ENCODE measurements at regions not wholly inside any gene's neighbourhood (a gene's known extent, or its start where the extent isn't known, plus 50 kb on each side); places are given as distances from the start of the nearest gene placed in this dataset.

DNA sequence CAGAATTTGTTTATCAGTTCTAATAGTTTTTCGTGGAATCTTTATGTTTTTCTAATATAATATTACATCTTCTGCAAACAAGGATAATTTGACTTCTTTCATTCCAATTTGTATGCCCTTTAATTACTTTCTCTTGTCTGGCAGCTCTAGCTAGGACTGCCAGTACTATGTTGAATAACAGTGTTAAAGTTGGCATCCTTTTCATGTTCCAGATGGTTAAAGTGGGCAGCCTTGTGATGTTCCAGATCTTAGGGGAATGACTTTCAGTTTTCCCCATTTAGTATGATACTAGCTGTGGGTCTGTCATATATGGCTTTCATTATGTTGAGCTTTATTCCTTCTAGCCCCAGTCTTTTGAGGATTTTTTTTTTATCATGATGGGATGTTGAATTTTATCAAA lies 220.6 kb upstream of the WDFY3 start:
- TF ChIP-seq CTCF (IDR thresholded peaks at IDR 0.05) (no peak), POLR2A (IDR thresholded peaks at IDR 0.05; ENCODE audit: low read length) (no peak), MAFK (IDR thresholded peaks at IDR 0.05; ENCODE audit: partially characterized antibody) (no peak), MYC (IDR thresholded peaks at IDR 0.05; ENCODE audit: borderline replicate concordance, low read length) (no peak), HDAC2 (IDR thresholded peaks at IDR 0.05) (no peak), HMGXB4 (CRISPR knock-in tag; IDR thresholded peaks at IDR 0.05; ENCODE audit: borderline replicate concordance) (no peak), JUN (IDR thresholded peaks at IDR 0.05) (no peak), EP300 (IDR thresholded peaks at IDR 0.05) (no peak), TP53 (CRISPR knock-in tag; IDR thresholded peaks at IDR 0.05) (no peak), ZFP36 (IDR thresholded peaks at IDR 0.05; ENCODE audit: borderline replicate concordance, partially characterized antibody) (no peak), JUNB (IDR thresholded peaks at IDR 0.05) (no peak), KDM1A (IDR thresholded peaks at IDR 0.05; ENCODE audit: low read depth) (no peak)
- TF ChIP-seq, protein P1, sequence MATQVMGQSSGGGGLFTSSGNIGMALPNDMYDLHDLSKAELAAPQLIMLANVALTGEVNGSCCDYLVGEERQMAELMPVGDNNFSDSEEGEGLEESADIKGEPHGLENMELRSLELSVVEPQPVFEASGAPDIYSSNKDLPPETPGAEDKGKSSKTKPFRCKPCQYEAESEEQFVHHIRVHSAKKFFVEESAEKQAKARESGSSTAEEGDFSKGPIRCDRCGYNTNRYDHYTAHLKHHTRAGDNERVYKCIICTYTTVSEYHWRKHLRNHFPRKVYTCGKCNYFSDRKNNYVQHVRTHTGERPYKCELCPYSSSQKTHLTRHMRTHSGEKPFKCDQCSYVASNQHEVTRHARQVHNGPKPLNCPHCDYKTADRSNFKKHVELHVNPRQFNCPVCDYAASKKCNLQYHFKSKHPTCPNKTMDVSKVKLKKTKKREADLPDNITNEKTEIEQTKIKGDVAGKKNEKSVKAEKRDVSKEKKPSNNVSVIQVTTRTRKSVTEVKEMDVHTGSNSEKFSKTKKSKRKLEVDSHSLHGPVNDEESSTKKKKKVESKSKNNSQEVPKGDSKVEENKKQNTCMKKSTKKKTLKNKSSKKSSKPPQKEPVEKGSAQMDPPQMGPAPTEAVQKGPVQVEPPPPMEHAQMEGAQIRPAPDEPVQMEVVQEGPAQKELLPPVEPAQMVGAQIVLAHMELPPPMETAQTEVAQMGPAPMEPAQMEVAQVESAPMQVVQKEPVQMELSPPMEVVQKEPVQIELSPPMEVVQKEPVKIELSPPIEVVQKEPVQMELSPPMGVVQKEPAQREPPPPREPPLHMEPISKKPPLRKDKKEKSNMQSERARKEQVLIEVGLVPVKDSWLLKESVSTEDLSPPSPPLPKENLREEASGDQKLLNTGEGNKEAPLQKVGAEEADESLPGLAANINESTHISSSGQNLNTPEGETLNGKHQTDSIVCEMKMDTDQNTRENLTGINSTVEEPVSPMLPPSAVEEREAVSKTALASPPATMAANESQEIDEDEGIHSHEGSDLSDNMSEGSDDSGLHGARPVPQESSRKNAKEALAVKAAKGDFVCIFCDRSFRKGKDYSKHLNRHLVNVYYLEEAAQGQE (IDR thresholded peaks at IDR 0.05), result no peak
